Keratinocyte (primary cell): ENCODE measurements at regions not wholly inside any gene's neighbourhood (a gene's known extent, or its start where the extent isn't known, plus 50 kb on each side); places are given as distances from the start of the nearest gene placed in this dataset.

Experiments
- DNase-seq: peaks from one replicate; pipeline ENCODE4 v3.0.0-alpha.2; 2011; ENCODE audit warnings: low read depth, missing footprints, low spot score
- FAIRE-seq: peaks from 2 replicates; lab custom pipeline; 2011; peaks lifted over from hg19 to GRCh38; lab: Jason Lieb, UNC
- H2AFZ ChIP-seq: 2 replicates; pipeline ENCODE4 v1.6.0; 2012; ENCODE audit warnings: low read length, control low read depth, inconsistent platforms; ENCODE audit not compliant: control insufficient read depth
- H3K27ac ChIP-seq: 2 replicates; pipeline ENCODE4 v1.5.1; 2011; ENCODE audit warnings: low read length; ENCODE audit not compliant: control insufficient read depth, insufficient read depth
- H3K27me3 ChIP-seq: 3 replicates; pipeline ENCODE4 v1.6.0; 2011; ENCODE audit warnings: low read length; ENCODE audit not compliant: control insufficient read depth, insufficient read depth; ENCODE audit errors: extremely low read depth
- H3K36me3 ChIP-seq, 2 experiments: 2 replicates in 1 of 2; 3 replicates in 1 of 2; pipeline ENCODE4 v1.5.1; 2011; ENCODE audit warnings: low read length in 2 of 2, mild to moderate bottlenecking in 1 of 2; ENCODE audit not compliant: control insufficient read depth in 2 of 2, insufficient read depth in 2 of 2; ENCODE audit errors: extremely low read depth in 1 of 2
- H3K4me1 ChIP-seq: 3 replicates; pipeline ENCODE4 v1.5.1; 2011; ENCODE audit warnings: low read length; ENCODE audit not compliant: control insufficient read depth, insufficient read depth; ENCODE audit errors: extremely low read depth
- H3K4me2 ChIP-seq: 3 replicates; pipeline ENCODE4 v1.6.0; 2011; ENCODE audit warnings: low read depth, low read length; ENCODE audit not compliant: control insufficient read depth, insufficient read depth; ENCODE audit errors: extremely low read depth
- H3K4me3 ChIP-seq, 3 experiments: fragments of 200-600 bp in 1 of 3; sonication (generic) in 1 of 3; 2 replicates in 2 of 3; 3 replicates in 1 of 3; pipeline ENCODE4 v1.5.1; 2011 to 2016; ENCODE audit warnings: low read length in 3 of 3, mild to moderate bottlenecking in 3 of 3, control low read depth in 2 of 3, inconsistent platforms in 1 of 3, low read depth in 1 of 3, mixed read lengths in 1 of 3, mixed run types in 1 of 3, moderate library complexity in 1 of 3; ENCODE audit not compliant: control insufficient read depth in 2 of 3, insufficient read depth in 2 of 3; ENCODE audit errors: extremely low read depth in 1 of 3
- H3K79me2 ChIP-seq: 2 replicates; pipeline ENCODE4 v1.6.0; 2012; ENCODE audit warnings: low read length; ENCODE audit not compliant: control insufficient read depth, insufficient read depth
- H3K9ac ChIP-seq: 3 replicates; pipeline ENCODE4 v1.6.0; 2011; ENCODE audit warnings: low read length; ENCODE audit not compliant: control insufficient read depth, insufficient read depth; ENCODE audit errors: extremely low read depth
- H3K9me1 ChIP-seq: 3 replicates; pipeline ENCODE4 v1.6.0; 2011; ENCODE audit warnings: low read length; ENCODE audit not compliant: control insufficient read depth, insufficient read depth; ENCODE audit errors: extremely low read depth
- H3K9me3 ChIP-seq: 2 replicates; pipeline ENCODE4 v1.5.1; 2012; ENCODE audit warnings: low read depth, low read length; ENCODE audit not compliant: control insufficient read depth
- H4K20me1 ChIP-seq: 3 replicates; pipeline ENCODE4 v1.6.0; 2011; ENCODE audit warnings: low read length; ENCODE audit not compliant: control insufficient read depth, insufficient read depth; ENCODE audit errors: extremely low read depth
- EZH2 ChIP-seq: IDR thresholded peaks from one replicate; pipeline ENCODE4 v1.6.1; 2012; ENCODE audit warnings: inconsistent platforms, mild to moderate bottlenecking, low read length, moderate library complexity
- dilution Hi-C: fragments of 300-500 bp; cut with MboI; formaldehyde crosslinking; loops from one replicate; pipeline ENCODE4 v1.7.0; 2020; ENCODE audit warnings: low sequenced_read_pairs; ENCODE audit not compliant: extremely low pct_ligation_motif_present
- TF ChIP-seq, protein P1 (sequence below), 3 experiments: IDR thresholded peaks in 1 of 3; conservative IDR thresholded peaks in 1 of 3; optimal IDR thresholded peaks in 1 of 3; 2 replicates in 2 of 3; 3 replicates in 1 of 3; pipeline versions ENCODE3 to v1.5.1; 2011; ENCODE audit warnings: low read length in 3 of 3, mild to moderate bottlenecking in 3 of 3, moderate library complexity in 2 of 3, control low read depth in 1 of 3, inconsistent platforms in 1 of 3; ENCODE audit not compliant: insufficient read depth in 2 of 3; ENCODE audit errors: extremely low read depth in 1 of 3

DNA sequence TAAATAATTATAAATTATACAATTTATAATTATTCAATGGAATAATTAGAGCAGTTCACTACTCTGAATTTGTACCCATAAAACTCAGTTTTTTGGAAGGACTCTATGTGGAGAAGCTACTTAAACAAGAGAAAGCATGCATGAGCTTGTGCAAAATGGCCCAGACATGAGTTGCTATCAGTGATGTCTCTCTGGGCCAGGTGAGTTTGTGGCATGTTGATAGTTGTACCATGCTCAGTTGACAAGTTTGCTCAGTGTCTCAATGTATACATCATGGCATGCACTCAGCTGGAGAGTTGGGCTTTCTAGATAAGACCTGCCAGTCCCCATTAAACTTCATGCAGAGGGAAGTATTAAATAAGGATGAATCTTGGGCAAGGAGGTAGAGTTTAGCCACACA is 153.8 kb upstream of the TACR1 start:
- DNase-seq (no peak), FAIRE-seq (peak; percentile 13)
- Histone ChIP-seq H3K9ac (no peak overlapping the region), H3K4me2 (no peak overlapping the region), H4K20me1 (no peaks in the 10 kb centered on the region), H2AFZ (no peak overlapping the region), H3K4me1 (no peaks in the 10 kb centered on the region), H3K9me1 (no peaks in the 10 kb centered on the region), H3K36me3 (no peaks in the 10 kb centered on the region), H3K9me3 (no peaks in the 10 kb centered on the region), H3K27ac (no peak overlapping the region), H3K27me3 (no peaks in the 10 kb centered on the region), H3K79me2 (no peaks in the 10 kb centered on the region), H3K4me3 (no peak overlapping the region)
- dilution Hi-C loops, result no loop called here
- TF ChIP-seq, protein P1, sequence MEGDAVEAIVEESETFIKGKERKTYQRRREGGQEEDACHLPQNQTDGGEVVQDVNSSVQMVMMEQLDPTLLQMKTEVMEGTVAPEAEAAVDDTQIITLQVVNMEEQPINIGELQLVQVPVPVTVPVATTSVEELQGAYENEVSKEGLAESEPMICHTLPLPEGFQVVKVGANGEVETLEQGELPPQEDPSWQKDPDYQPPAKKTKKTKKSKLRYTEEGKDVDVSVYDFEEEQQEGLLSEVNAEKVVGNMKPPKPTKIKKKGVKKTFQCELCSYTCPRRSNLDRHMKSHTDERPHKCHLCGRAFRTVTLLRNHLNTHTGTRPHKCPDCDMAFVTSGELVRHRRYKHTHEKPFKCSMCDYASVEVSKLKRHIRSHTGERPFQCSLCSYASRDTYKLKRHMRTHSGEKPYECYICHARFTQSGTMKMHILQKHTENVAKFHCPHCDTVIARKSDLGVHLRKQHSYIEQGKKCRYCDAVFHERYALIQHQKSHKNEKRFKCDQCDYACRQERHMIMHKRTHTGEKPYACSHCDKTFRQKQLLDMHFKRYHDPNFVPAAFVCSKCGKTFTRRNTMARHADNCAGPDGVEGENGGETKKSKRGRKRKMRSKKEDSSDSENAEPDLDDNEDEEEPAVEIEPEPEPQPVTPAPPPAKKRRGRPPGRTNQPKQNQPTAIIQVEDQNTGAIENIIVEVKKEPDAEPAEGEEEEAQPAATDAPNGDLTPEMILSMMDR (optimal IDR thresholded peaks at IDR 0.05 in 1 of 3, IDR thresholded peaks at IDR 0.05 in 1 of 3, conservative IDR thresholded peaks at IDR 0.05 in 1 of 3; ENCODE audit: extremely low read depth in 1 of 3, insufficient read depth in 2 of 3, low read length in 3 of 3), result no peak

DNA sequence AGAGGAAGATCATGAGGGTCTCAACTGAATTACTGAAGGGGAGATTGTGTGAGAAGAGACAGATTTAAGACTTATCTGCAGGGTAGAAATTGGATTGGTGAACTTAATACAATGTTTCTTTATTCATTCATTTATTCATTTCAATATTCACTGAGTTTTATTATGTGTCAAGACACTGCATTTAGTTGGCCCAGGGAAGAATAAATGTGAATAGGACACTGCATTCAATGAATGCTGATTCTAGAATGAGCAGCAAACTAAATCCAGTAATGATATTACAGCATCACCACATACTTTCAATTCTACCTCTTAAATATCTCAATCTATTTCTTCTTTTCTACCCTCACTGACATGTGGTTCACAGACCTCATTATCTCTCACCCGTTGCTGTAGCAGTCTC is 149.0 kb upstream of the TACR1 start:
- Histone ChIP-seq H3K4me2 (no peak overlapping the region), H3K27me3 (no peaks in the 10 kb centered on the region), H3K9me3 (no peaks in the 10 kb centered on the region), H3K79me2 (no peaks in the 10 kb centered on the region), H3K9me1 (no peaks in the 10 kb centered on the region), H2AFZ (no peak overlapping the region), H3K9ac (no peak overlapping the region), H4K20me1 (no peaks in the 10 kb centered on the region), H3K4me1 (no peaks in the 10 kb centered on the region), H3K36me3 (no peaks in the 10 kb centered on the region), H3K27ac (no peak overlapping the region), H3K4me3 (no peak overlapping the region)
- dilution Hi-C loops, result no loop called here
- FAIRE-seq, result no peak
- DNase-seq, result no peak
- TF ChIP-seq, protein P1 (optimal IDR thresholded peaks at IDR 0.05 in 1 of 3, IDR thresholded peaks at IDR 0.05 in 1 of 3, conservative IDR thresholded peaks at IDR 0.05 in 1 of 3; ENCODE audit: extremely low read depth in 1 of 3, insufficient read depth in 2 of 3, low read length in 3 of 3), result no peak
- no peak for TF ChIP-seq EZH2
